HG02943 (cell line): ENCODE measurements at regions not wholly inside any gene's neighbourhood (a gene's known extent, or its start where the extent isn't known, plus 50 kb on each side); places are given as distances from the start of the nearest gene placed in this dataset.

Experiments used
- ATAC-seq: cut with Tn5 transposase; IDR thresholded peaks from one replicate; pipeline ENCODE4 v1.9.1; 2021; ENCODE audit warnings: mild to moderate bottlenecking, low read depth, moderate library complexity; ENCODE audit not compliant: unreplicated experiment

- no peak for ATAC-seq
These were observed 1043.6 kb downstream of the TUSC7 start for GRCh38 chr3:117752984-117753717.

DNA sequence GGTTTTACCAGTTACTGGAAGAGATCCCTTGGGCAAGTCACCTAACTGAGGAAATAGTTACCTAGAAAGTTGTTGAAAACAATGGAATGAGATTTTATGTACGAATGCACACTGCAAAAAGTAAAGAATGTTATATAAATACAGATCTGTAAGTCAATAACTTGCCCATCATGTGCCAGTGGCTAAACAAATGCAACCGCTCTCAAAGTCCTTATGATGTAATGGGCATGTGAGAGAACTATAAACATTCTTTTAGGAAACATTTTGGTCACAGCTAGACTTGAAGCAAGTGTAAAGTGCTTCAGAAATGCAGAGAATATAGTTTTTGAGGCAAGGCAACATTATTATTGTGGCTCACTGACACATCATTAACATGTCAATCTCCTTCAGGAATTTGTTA is 1044.5 kb downstream of the TUSC7 start:
- ATAC-seq: no peak

GRCh38 chr3:117754841-117755240 is 1045.3 kb downstream of the TUSC7 start:
- no peak for ATAC-seq

DNA sequence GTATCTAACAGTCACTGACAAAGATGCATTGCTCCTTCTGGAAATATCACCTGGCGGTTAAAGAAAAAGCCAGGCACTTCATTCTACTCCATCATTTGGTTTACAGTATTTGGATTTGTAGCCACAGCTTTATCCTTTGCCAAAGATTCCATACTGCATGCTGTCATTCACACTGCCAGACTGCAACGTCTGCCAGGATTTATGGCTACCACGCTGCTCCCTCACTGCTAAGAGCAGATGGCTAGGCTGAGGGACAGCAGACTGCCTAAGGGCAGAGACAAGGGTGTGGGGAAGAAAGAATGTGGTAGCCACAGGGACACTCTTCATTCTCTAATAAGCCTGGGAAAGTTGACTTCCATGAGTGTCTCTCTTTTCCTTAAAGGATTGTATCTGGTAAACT is 1047.0 kb downstream of the TUSC7 start:
- ATAC-seq: no peak

DNA sequence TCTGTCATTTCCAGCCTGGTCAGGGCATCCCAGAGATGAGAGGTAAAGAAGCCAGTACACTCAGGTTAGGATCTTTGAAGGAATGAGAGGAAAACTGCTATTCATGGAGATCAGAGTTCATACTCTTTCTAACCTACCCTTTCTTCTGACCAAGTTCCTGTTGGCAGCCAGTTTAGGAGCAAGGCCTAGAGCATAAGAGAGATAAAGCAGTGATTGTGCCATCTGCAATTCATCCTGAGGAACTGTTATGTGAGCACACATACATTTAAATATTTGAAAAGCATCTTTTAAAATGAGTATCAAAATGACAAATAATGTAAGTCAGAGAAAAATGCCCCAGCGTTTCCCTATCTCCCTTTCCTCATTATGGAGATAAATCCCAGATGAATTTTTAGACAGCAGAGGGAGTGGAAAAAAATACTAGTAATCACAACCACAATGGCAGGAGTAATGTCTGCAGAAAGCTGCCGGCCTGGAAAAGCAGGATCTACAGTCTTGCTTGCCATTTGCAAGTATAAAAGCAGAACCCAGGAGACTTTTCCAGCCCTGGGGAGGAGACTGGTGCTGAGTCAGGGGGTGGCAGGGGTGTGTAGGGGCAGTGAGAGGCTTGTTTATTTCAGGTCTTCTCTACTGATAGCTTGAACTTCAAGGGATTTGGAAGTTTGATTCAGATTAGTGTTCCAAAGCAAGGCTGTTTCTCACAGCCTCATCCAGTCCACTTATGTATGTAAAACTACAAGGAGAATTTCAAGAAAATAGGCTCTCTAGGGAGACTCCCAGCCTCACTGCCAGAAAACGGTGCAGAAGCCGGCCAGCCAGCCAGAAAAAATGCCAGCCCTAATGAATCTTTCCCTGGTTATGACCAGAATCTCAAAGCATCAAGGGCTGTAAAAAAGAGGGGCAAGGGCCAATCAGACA is 1052.4 kb downstream of the TUSC7 start:
- ATAC-seq: no peak

DNA sequence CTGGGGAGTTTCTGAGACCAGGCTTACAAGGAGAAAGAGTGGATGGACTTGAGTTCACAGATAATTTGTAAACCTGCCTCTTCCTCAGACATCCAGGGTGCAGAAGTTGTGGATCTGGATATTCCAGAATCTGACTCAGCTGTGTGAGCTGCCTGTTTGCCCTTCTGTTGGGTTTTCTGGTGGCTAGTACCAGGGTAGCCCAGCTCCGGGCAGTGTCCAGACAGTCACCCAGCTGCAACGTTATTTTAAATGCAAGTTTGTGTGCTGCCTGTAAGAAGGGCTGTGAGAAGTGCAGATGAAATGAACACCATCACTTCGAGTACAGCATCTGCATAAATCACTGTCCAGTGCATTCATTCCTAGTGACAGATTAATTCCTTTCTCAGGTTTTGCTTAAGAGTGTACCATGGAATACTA is 1053.0 kb downstream of the TUSC7 start:
- ATAC-seq: no peak

GRCh38 chr3:117763561-117763960 is 1054.0 kb downstream of the TUSC7 start:
- ATAC-seq: no peak

DNA sequence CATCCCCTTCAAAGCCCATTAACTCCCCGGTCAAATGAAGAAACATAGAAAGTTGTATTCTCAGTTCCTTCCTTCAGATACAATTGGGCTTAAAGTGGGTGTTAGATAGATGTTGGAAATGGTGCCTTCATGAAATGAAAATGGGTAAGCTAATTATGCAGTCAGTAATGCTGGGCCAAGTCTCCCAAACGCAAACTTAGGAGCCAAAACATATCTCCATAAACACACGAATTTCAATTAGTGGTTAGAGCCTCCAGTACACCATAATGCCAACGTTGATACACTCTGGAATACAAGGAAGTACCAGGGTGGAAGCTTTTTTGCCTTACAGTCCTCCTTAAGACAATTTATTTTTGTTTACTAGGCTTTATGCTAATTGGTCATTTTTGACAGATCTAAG is 1059.0 kb downstream of the TUSC7 start:
- no peak for ATAC-seq

- no peak for ATAC-seq
These were observed 1064.6 kb downstream of the TUSC7 start for GRCh38 chr3:117774130-117774529.

DNA sequence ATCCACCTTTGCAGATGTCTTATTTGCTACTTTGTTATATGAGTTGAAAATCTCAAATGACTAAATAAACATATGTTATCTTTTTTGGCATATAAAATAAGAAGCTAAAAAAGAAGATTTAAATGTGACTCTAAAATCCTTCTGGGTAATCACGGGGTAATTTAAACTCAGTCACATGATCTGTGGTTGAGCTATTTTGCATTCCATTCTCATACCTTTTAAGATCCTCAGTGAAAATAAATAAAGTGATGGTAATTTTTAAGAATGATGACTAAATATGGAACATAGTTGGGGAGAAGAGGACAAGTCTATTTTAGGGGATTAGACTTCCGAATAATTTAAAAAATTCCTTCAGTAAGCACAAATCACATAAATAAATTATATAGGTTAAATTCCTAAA is 1076.8 kb downstream of the TUSC7 start:
- no peak for ATAC-seq

GRCh38 chr3:117788061-117788460 is 1078.5 kb downstream of the TUSC7 start:
- no peak for ATAC-seq

DNA sequence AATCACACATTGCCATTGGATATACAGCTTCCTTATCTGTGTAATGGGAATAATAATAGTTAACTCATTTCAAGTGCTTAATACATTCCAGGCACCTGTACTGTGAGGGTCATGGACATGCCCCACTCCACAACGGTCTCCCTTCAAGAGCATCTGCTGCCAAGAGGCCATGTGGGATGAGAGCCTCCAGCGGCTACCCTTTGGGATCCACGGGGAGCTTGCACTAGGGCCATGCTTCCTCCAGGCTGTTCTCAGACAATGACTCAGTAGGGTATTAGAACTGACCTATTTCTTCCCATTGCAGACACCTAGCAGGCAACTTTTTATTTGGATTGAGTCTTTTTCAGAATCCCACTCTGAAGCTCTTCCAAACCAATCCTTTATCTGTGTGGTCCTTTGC is 1078.9 kb downstream of the TUSC7 start:
- ATAC-seq: no peak

GRCh38 chr3:117790235-117790987 is 1080.8 kb downstream of the TUSC7 start:
- no peak for ATAC-seq

DNA sequence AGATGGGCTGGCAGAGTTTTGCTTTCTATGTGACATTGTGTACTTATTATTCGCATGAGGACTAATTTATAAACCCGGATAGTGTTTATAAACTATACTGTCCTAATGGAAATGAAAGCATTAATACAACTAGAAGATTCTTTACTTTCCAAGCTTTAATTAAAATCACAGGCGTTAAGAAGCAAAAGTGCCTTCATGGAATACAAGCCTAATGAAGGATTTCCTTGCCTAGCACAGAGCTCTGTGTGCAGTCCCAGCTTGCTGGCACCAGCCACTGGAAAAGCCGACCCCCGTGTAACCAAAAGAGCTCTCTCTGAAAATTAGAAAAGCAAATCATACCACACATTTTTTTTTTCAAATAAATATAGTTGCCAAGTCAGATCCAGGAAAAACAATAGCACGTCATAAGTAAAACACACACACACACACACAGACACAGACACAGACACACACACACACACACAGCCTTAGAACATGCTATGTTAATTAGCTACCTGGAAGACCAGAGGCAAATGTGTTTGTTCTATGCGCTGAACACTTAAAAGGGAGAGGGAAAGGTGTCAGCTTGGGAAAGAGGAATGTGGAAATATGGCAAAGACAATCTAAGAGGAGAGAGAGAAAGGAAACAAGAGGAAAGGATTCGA is 1084.2 kb downstream of the TUSC7 start:
- no peak for ATAC-seq

GRCh38 chr3:117798221-117798620 is 1088.6 kb downstream of the TUSC7 start:
- no peak for ATAC-seq

DNA sequence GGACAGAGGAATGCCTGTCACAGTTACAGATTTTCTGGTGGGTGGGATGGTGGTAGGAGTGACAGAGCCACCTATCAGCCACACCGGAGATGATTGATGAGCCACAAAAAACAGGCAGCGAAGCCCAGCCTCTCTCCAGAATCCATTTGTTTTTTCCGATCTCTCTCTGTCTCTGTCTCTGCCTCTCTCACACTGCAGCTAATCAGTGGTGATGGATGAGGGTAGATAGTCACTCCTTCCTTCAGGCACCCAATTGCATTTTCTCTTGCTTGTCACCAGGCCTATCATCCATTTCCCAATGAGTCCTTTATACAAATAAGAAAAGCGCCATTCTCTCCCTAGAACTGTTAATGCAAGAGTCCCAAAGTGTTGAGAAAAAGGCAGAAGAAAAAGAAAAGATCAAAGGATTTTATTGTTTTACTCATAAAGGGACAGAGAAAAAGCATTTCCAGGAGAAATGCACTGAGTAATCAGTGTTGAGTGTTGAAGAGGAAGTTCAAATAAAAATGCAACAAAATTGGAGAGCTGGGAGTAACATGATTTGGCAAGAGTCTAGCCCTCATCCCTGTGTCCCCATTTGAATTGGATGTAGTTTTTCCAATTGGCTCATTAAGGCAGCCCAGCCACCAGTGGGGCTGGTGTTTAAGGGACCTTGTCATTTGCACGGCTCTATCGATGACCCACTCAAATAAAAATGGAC is 1089.3 kb downstream of the TUSC7 start:
- ATAC-seq: no peak

DNA sequence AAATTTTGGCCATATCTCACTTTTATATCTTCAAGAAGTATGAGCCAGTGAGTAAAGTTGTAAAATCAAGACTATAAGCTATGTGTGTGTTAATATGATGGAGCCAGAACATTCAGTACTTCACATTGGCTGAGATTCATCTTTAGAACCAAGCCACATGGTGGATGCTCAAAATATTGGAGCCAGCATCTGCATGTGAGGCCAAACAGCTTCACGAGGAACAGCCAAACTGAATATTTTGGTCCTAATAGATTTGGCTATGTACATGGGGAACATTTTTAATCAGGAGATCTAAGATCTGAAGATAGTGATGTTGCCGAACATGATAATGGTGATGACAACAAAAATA is 1089.8 kb downstream of the TUSC7 start:
- ATAC-seq: no peak

DNA sequence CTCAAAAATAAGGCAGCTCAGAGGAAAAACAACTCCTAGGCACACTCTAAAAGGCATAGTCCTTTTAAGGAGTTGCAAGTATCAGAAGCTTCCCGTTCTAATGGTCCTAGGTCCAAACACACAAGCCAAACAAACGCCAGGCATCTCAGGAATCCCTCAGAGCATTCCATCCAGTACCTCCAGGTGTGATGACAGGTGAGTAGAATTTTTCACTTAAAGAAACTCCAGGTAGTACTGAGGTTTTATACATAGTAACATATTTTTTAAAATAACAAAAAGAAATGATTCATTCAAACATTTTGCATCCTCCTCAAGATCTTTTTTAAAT is 1092.3 kb downstream of the TUSC7 start:
- ATAC-seq: no peak

- no peak for ATAC-seq
These were observed 1099.9 kb downstream of the TUSC7 start for GRCh38 chr3:117809186-117810081.
